Skeletal muscle satellite cell (primary cell): ENCODE measurements at regions not wholly inside any gene's neighbourhood (a gene's known extent, or its start where the extent isn't known, plus 50 kb on each side); places are given as distances from the start of the nearest gene placed in this dataset.

Experiments used
- H3K27me3 ChIP-seq: 2 replicates; pipeline ENCODE4 v1.7.0; 2013; ENCODE audit warnings: low read length; ENCODE audit not compliant: control insufficient read depth, insufficient read depth
- H3K36me3 ChIP-seq: 2 replicates; pipeline ENCODE4 v1.7.0; 2013; ENCODE audit warnings: mild to moderate bottlenecking, control low read depth, low read length; ENCODE audit not compliant: insufficient read depth
- H3K4me1 ChIP-seq: 2 replicates; pipeline ENCODE4 v1.7.0; 2013; ENCODE audit warnings: low read length; ENCODE audit not compliant: control insufficient read depth, insufficient read depth
- H3K4me2 ChIP-seq: 2 replicates; pipeline ENCODE4 v1.7.0; 2013; ENCODE audit warnings: mild to moderate bottlenecking, low read length
- H3K4me3 ChIP-seq: 2 replicates; pipeline ENCODE4 v1.7.0; 2013; ENCODE audit warnings: low read length
- H3K9ac ChIP-seq: 2 replicates; pipeline ENCODE4 v1.7.0; 2013; ENCODE audit warnings: mild to moderate bottlenecking, low read depth, low read length, moderate library complexity
- H3K9me3 ChIP-seq: replicated peaks from 2 replicates; pipeline ENCODE4 v1.7.0; 2013; ENCODE audit warnings: mild to moderate bottlenecking, control low read depth, low read length

DNA sequence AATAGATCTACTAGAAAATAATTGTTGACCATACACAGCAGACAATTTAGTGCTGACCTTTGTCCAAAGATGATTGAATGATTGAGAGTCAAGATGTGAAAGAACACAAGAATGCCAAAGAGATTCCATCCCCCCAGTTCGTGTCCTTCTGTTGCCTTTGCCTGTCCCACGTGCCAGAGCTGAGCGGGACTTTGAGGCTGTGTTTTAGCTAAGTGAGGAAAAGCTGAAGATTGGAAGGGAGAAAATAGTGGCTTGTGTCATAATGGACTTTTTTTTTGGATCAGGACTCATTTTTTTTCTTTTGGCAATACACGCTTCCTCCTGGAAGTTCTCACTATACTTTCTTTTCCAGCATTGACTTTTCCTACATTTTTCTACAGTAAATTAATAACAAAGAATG, 206.6 kb upstream of the MDFIC2 start:
- Histone ChIP-seq H3K36me3 (no peaks in the 10 kb centered on the region), H3K9ac (no peak overlapping the region), H3K9me3 (no peaks in the 10 kb centered on the region), H3K4me1 (no peaks in the 10 kb centered on the region), H3K4me2 (no peak overlapping the region), H3K4me3 (no peak overlapping the region), H3K27me3 (peaks cover 26% of the 10 kb centered on the region)

DNA sequence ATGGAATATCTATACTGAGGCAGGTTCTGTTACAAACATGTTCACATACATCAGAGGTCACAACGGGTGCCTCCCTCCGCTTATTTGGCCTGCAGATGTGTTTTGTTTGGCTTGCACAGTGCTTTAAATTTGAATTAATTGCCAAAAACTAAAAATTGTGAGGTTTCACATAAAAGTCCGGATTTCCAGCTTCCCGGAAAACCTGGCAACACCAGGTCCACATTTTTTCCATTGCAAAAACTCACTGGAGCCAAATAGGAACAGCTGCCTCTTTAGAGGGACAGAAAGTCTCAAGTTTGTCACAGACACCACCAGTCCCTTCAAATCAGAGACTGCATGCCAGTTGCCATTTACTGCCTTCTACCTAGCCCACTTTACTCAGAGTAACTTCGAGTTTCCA, 205.9 kb upstream of the MDFIC2 start:
- Histone ChIP-seq H3K4me1 (no peaks in the 10 kb centered on the region), H3K4me3 (no peak overlapping the region), H3K9me3 (no peaks in the 10 kb centered on the region), H3K9ac (no peak overlapping the region), H3K4me2 (no peak overlapping the region), H3K36me3 (no peaks in the 10 kb centered on the region), H3K27me3 (peaks cover 31% of the 10 kb centered on the region)

DNA sequence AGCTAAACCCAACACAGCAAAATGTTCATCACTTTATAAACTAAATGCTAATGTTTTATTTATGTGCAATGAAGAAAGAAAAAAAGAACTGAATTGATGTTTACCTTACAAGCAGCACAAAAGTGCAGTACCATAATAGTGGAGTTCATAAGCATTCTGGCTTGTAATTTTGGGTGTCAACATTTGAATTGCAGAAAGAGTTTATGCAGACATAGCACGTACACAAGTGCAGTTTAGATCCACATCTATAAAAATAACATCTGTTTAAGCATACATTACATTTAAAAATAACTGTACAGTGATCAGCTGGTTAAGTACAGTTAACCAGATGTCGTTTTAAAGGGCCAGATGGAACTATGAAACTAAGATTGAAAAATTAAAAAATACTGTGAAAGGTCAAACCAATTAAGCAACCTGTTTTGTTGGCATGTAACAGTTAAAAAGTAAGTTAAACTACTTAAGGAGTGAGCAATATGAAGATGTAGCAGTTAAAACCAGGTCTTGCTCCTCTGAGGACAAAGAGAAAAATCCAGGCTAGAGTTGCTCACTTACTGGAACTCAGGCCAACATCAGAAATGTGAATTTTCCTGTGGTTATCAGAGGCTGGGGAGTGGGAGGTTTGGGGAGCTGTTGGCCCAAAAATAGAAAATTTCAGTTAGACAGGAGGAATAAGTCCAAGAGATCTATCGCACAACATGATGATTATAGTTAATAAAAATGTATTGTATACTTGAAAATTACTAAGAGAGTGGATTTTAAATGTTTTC, 204.9 kb upstream of the MDFIC2 start:
- no peak overlapping the region for H3K9ac ChIP-seq
- no peak overlapping the region for H3K4me2 ChIP-seq
- no peaks in the 10 kb centered on the region for H3K4me1 ChIP-seq
- peaks cover 41% of the 10 kb centered on the region for H3K27me3 ChIP-seq
- no peaks in the 10 kb centered on the region for H3K9me3 ChIP-seq
- H3K36me3 ChIP-seq = no peaks in the 10 kb centered on the region
- no peak overlapping the region for H3K4me3 ChIP-seq

DNA sequence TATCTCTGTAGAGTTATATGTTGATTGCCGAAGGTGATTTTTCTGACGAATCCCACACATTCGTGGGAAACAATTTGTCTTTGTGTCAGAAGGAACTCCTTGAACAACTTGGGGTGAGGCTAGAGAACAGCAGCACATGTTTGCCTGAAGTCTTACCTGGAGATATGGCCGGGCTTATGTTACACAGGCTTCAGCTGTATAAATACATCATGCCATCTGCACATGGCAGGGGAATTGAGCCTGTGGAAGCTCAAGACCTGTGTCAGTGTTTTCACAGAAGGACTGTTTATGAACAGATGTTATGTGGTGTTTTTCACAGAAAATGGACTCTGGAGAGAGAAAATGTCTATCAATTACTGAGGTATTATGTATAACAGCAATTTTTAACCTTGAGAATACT, 203.6 kb upstream of the MDFIC2 start:
- H3K9me3 ChIP-seq = no peaks in the 10 kb centered on the region
- peaks cover 47% of the 10 kb centered on the region for H3K27me3 ChIP-seq

DNA sequence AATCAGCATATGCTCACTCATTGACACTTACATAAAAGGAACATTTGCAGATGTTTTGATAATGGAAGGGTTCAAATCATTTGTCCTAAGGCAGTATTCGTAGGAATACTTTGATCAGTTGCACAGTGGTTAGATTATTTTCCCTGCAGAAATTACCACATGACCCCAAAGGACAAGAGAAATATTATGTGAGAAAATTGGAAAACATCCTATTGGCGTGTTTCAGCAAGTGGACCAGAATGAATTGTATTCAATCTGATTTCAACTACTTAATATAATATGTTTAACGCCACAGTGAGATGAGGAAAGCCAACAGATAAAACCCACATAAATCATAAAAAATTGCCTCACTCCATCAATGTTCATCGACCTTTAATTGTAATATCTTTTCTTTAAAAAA, 195.0 kb upstream of the MDFIC2 start:
- H3K4me1 ChIP-seq = no peaks in the 10 kb centered on the region
- no peak overlapping the region for H3K4me2 ChIP-seq
- H3K9me3 ChIP-seq = no peaks in the 10 kb centered on the region
- no peaks in the 10 kb centered on the region for H3K36me3 ChIP-seq
- H3K27me3 ChIP-seq = peaks cover 25% of the 10 kb centered on the region
- H3K9ac ChIP-seq = no peak overlapping the region
- no peak overlapping the region for H3K4me3 ChIP-seq

More for the DNA sequence above, 203.6 kb upstream of the MDFIC2 start:
- no peaks in the 10 kb centered on the region for H3K4me1 ChIP-seq
- H3K9ac ChIP-seq = no peak overlapping the region
- H3K4me2 ChIP-seq = no peak overlapping the region
- no peak overlapping the region for H3K4me3 ChIP-seq
- no peaks in the 10 kb centered on the region for H3K36me3 ChIP-seq

DNA sequence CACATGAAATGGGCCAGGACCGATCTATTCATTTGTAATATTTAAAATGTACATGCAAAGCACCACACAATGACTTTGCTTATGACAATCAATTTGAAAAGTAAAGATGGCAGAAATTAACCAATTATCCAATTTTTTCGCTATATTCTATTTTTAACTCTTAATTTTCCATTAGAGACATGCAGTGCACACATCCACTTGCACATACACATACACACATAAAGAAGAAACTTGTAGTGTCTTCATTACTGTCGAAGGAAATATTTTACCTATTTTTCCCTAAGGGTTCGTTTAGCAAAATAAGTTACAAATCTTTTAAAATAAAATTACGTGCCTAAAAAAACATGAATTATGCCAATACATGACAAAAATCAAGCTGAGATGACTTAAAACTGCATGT, 194.3 kb upstream of the MDFIC2 start:
- no peak overlapping the region for H3K4me2 ChIP-seq
- no peaks in the 10 kb centered on the region for H3K36me3 ChIP-seq
- no peak overlapping the region for H3K9ac ChIP-seq
- no peak overlapping the region for H3K4me3 ChIP-seq
- no peaks in the 10 kb centered on the region for H3K9me3 ChIP-seq
- no peaks in the 10 kb centered on the region for H3K4me1 ChIP-seq
- peaks cover 22% of the 10 kb centered on the region for H3K27me3 ChIP-seq

DNA sequence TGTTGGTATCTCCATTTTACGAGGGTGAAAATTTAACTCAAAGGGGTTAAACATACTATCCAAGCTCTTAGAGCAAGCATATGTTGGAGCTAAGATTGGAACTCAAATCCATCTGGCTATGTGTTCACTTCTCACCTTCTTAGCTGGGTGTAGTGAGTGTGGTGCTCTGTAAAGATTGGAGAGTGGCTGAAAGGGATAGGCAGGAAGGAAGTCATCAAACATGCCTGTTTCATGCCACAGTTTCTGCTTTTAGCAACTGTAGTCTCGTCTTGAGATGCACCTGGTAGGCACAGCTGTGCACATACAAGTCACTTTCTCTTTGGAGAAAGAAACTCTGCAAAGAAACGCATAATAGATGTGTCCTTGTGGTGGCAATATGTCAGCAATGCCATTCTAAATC, 189.1 kb upstream of the MDFIC2 start:
- Histone ChIP-seq H3K4me3 (no peak overlapping the region), H3K27me3 (peaks cover 22% of the 10 kb centered on the region), H3K9ac (no peak overlapping the region), H3K36me3 (no peaks in the 10 kb centered on the region), H3K9me3 (no peaks in the 10 kb centered on the region), H3K4me1 (no peaks in the 10 kb centered on the region), H3K4me2 (no peak overlapping the region)

DNA sequence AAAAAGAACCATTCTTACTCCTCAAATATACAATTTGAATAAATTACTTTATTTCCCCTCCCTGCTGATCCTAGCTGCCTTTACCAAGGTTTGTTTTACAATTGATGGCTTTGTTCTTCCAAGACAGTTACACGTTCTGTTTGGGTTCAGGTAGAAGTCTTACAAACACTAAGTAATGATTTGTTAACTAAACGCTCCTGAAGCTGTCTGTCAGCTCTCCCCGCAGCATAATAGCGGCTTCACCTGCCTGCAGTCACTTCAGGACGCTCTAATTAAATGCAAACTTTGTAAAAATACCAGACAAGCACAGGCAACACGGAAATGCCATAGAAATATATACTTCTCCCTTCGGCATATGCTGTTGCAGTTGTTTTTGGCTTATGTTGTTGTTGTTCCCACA, 176.4 kb upstream of the MDFIC2 start:
- Histone ChIP-seq H3K4me3 (no peak overlapping the region), H3K27me3 (peaks cover 51% of the 10 kb centered on the region), H3K4me1 (no peaks in the 10 kb centered on the region), H3K4me2 (no peak overlapping the region), H3K36me3 (no peaks in the 10 kb centered on the region), H3K9ac (no peak overlapping the region), H3K9me3 (no peaks in the 10 kb centered on the region)

DNA sequence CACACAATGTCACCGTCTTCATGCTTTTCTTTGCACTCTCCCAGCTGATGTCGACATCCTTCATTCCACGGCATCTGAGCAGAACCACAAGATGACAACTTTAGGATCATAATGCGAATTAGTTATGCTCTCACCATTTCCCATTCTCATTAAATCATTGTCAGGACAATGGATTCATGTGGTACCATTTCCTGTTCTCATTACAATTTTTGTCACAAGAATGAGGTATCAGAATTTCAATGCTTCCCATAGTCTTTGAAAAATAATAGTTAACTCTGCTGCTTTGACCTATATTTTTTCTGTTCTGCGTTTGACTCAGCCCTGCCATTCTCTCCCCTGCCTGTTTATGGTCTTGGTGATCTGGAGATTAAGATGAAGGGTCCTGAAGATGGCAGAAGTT, 175.7 kb upstream of the MDFIC2 start:
- Histone ChIP-seq H3K9me3 (no peaks in the 10 kb centered on the region), H3K4me1 (no peaks in the 10 kb centered on the region), H3K27me3 (peaks cover 56% of the 10 kb centered on the region), H3K4me2 (no peak overlapping the region), H3K4me3 (no peak overlapping the region), H3K9ac (no peak overlapping the region), H3K36me3 (no peaks in the 10 kb centered on the region)

DNA sequence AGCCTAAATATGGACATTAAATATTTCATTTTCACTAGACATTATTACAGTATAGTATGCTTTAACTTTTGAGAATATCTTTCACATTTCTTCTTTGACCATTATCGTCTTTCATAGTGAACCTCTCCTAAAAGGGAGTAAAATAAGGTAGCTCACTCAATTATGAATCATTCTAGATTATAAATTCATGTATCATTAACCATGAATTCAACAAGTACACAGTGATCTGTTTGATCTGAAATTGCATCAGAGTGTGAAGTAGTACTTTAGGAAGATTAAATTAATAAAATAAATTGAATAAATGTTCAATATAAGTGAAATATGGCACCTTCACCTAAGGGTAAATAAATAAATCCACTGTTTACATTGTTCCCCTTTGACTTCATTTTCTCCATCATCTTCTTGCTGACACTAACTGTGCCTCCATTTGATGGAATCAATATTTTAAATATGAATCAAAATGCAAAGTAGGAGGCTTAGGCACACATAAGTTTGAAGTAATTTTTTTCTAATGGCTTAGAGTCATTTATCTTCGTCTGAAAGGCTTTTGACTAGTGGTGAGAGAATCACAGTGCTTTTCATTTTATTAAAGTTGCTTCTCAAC, 174.1 kb upstream of the MDFIC2 start:
- Histone ChIP-seq H3K4me2 (no peak overlapping the region), H3K36me3 (no peaks in the 10 kb centered on the region), H3K4me3 (no peak overlapping the region), H3K9me3 (no peaks in the 10 kb centered on the region), H3K27me3 (peaks cover 60% of the 10 kb centered on the region), H3K9ac (no peak overlapping the region), H3K4me1 (no peaks in the 10 kb centered on the region)

DNA sequence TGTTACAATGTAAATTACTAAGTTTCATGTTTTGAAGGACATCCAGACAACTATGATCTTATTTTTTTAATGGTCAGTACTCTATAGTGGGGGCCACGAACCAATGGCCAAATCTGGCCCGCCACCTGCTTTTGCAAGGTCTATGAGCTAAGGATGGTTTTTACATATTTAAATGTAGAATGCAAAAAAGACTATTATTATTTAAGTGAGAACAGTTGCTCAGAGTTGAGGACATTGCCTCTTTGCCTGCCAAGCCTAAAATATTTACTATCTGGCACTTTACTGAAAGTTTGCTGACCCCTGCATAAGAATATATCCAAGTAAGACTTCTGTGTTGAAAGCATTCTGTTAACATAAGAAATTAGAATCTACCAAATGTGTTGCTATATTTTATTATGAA, 163.7 kb upstream of the MDFIC2 start:
- Histone ChIP-seq H3K9me3 (no peaks in the 10 kb centered on the region), H3K4me3 (no peak overlapping the region), H3K36me3 (no peaks in the 10 kb centered on the region), H3K9ac (no peak overlapping the region), H3K27me3 (no peaks in the 10 kb centered on the region), H3K4me2 (no peak overlapping the region), H3K4me1 (no peaks in the 10 kb centered on the region)
